H1 (cell line): ENCODE measurements at regions not wholly inside any gene's neighbourhood (a gene's known extent, or its start where the extent isn't known, plus 50 kb on each side); places are given as distances from the start of the nearest gene placed in this dataset.

Experiments used
- CTCF ChIA-PET: fragments of 300-600 bp; sonication (Branson Sonifier 250); formaldehyde crosslinking; loops from one replicate; lab custom pipeline; 2021; ENCODE audit not compliant: partially characterized antibody; lab: Charles Lee
- POLR2A ChIA-PET: fragments of 300-600 bp; sonication (Branson Sonifier 250); formaldehyde crosslinking; loops from one replicate; lab custom pipeline; 2021; ENCODE audit warnings: inconsistent platforms; ENCODE audit not compliant: partially characterized antibody; lab: Charles Lee
- DNase-seq, 2 experiments: peaks; one replicate each; pipeline versions ENCODE4 v3.0.0 to v3.0.0-alpha.2; 2010 to 2022; ENCODE audit warnings: low spot score in 2 of 2, low read depth in 1 of 2, mixed read lengths in 1 of 2
- FAIRE-seq: peaks from 2 replicates; lab custom pipeline; 2011; peaks lifted over from hg19 to GRCh38; lab: Jason Lieb, UNC
- H2AFZ ChIP-seq: 2 replicates; pipeline ENCODE4 v1.8.1; 2012; ENCODE audit warnings: low read length, inconsistent platforms
- H2AK5ac ChIP-seq: 2 replicates; pipeline ENCODE4 v1.6.1; 2013; ENCODE audit warnings: low read depth, low read length
- H2BK120ac ChIP-seq: replicated peaks from 2 replicates; pipeline ENCODE3; 2013; ENCODE audit warnings: low read depth, low read length, inconsistent platforms
- H2BK12ac ChIP-seq: 2 replicates; pipeline ENCODE4 v1.6.1; 2013; ENCODE audit warnings: low read depth, low read length
- H2BK15ac ChIP-seq: 2 replicates; pipeline ENCODE4 v1.6.1; 2013; ENCODE audit warnings: low read length
- H2BK20ac ChIP-seq: 2 replicates; pipeline ENCODE4 v1.6.1; 2013; ENCODE audit warnings: low read length
- H2BK5ac ChIP-seq: 2 replicates; pipeline ENCODE4 v1.6.1; 2013; ENCODE audit warnings: low read depth, low read length
- H3K14ac ChIP-seq: 2 replicates; pipeline ENCODE4 v1.6.1; 2013; ENCODE audit warnings: inconsistent platforms; ENCODE audit not compliant: insufficient read length
- H3K18ac ChIP-seq: 2 replicates; pipeline ENCODE4 v1.6.1; 2013; ENCODE audit warnings: low read length; ENCODE audit errors: extremely low read depth
- H3K23ac ChIP-seq: 2 replicates; pipeline ENCODE4 v1.6.1; 2013; ENCODE audit warnings: inconsistent platforms; ENCODE audit not compliant: insufficient read length
- H3K23me2 ChIP-seq: 2 replicates; pipeline ENCODE4 v1.6.1; 2013; ENCODE audit warnings: low read depth, low read length
- H3K27ac ChIP-seq: 2 replicates; pipeline ENCODE4 v1.6.1; 2011; ENCODE audit warnings: low read depth, low read length, inconsistent platforms
- H3K27me3 ChIP-seq, 4 experiments: replicated peaks in 1 of 4; 1 replicate in 1 of 4; 2 replicates in 3 of 4; pipeline versions ENCODE4 v1.6.1 to v1.8.1; 2011 to 2013; ENCODE audit warnings: low read length in 3 of 4, mild to moderate bottlenecking in 3 of 4, inconsistent platforms in 2 of 4, mixed read lengths in 2 of 4, moderate library complexity in 1 of 4; ENCODE audit not compliant: control insufficient read depth in 3 of 4, insufficient read depth in 3 of 4; ENCODE audit errors: extremely low read depth in 1 of 4
- H3K36me3 ChIP-seq, 4 experiments: 2 replicates each; pipeline versions ENCODE4 v1.6.1 to v1.8.1; 2011 to 2013; ENCODE audit warnings: mild to moderate bottlenecking in 4 of 4, low read length in 3 of 4, moderate library complexity in 2 of 4, control low read depth in 1 of 4, inconsistent platforms in 1 of 4; ENCODE audit not compliant: insufficient read depth in 4 of 4, control insufficient read depth in 2 of 4
- H3K4ac ChIP-seq: replicated peaks from 2 replicates; pipeline ENCODE3; 2013; ENCODE audit warnings: low read length, low read depth, mixed read lengths, inconsistent platforms; ENCODE audit not compliant: insufficient read length
- H3K4me1 ChIP-seq, 4 experiments: replicated peaks in 1 of 4; 1 replicate in 1 of 4; 2 replicates in 3 of 4; pipeline versions ENCODE4 v1.6.1 to v1.8.1; 2011 to 2013; ENCODE audit warnings: low read length in 3 of 4, inconsistent platforms in 2 of 4, mixed read lengths in 1 of 4; ENCODE audit not compliant: insufficient read depth in 4 of 4, control insufficient read depth in 3 of 4
- H3K4me2 ChIP-seq, 2 experiments: 2 replicates each; pipeline versions ENCODE4 v1.6.1 to v1.8.1; 2011 to 2013; ENCODE audit warnings: low read depth in 2 of 2, low read length in 2 of 2, control low read depth in 1 of 2, inconsistent platforms in 1 of 2, mild to moderate bottlenecking in 1 of 2; ENCODE audit not compliant: insufficient read depth in 1 of 2
- H3K4me3 ChIP-seq, 4 experiments: fragments of 200-600, 300-600 bp in 1 of 4; sonication (generic), shearing (Covaris generic), sonication (Bioruptor Twin) in 1 of 4; 2 replicates each; pipeline versions ENCODE4 v1.5.1 to v1.8.1; 2011 to 2016; ENCODE audit warnings: low read length in 4 of 4, low read depth in 3 of 4, control low read depth in 2 of 4, inconsistent platforms in 2 of 4, mild to moderate bottlenecking in 2 of 4, mixed read lengths in 1 of 4, moderate library complexity in 1 of 4; ENCODE audit not compliant: insufficient read depth in 2 of 4; ENCODE audit errors: extremely low read depth in 1 of 4
- H3K56ac ChIP-seq: replicated peaks from 2 replicates; pipeline ENCODE3; 2013; ENCODE audit warnings: low read depth, mild to moderate bottlenecking, mixed read lengths, low read length, inconsistent platforms; ENCODE audit not compliant: insufficient read length
- H3K79me1 ChIP-seq: 2 replicates; pipeline ENCODE4 v1.6.1; 2013; ENCODE audit warnings: low read depth, low read length, control low read depth
- H3K79me2 ChIP-seq, 2 experiments: 2 replicates each; pipeline versions ENCODE4 v1.6.1 to v1.8.1; 2012 to 2013; ENCODE audit warnings: low read length in 2 of 2, mild to moderate bottlenecking in 2 of 2, inconsistent platforms in 1 of 2; ENCODE audit not compliant: insufficient read depth in 2 of 2, control insufficient read depth in 1 of 2
- H3K9ac ChIP-seq, 4 experiments: replicated peaks in 1 of 4; 1 replicate in 1 of 4; 2 replicates in 3 of 4; pipeline versions ENCODE4 v1.6.1 to v1.8.1; 2011 to 2013; ENCODE audit warnings: low read depth in 3 of 4, low read length in 3 of 4, control low read depth in 2 of 4, mild to moderate bottlenecking in 2 of 4, moderate library complexity in 2 of 4, inconsistent platforms in 1 of 4; ENCODE audit errors: extremely low read depth in 1 of 4
- H3K9me3 ChIP-seq, 2 experiments: 2 replicates each; pipeline versions ENCODE4 v1.6.1 to v1.8.1; 2012 to 2013; ENCODE audit warnings: mild to moderate bottlenecking in 2 of 2, moderate library complexity in 2 of 2, control low read depth in 1 of 2, inconsistent platforms in 1 of 2, low read depth in 1 of 2, low read length in 1 of 2, mixed read lengths in 1 of 2; ENCODE audit not compliant: insufficient read depth in 2 of 2
- H4K20me1 ChIP-seq, 2 experiments: replicated peaks in 1 of 2; 2 replicates each; pipeline versions ENCODE3 to v1.8.1; 2011 to 2013; ENCODE audit warnings: inconsistent platforms in 2 of 2, low read length in 2 of 2, mild to moderate bottlenecking in 1 of 2; ENCODE audit not compliant: insufficient read depth in 2 of 2, control insufficient read depth in 1 of 2
- H4K5ac ChIP-seq: 2 replicates; pipeline ENCODE4 v1.6.1; 2013; ENCODE audit warnings: low read length, low read depth, mixed read lengths, inconsistent platforms; ENCODE audit not compliant: insufficient read length
- H4K8ac ChIP-seq: 2 replicates; pipeline ENCODE4 v1.8.0; 2013; ENCODE audit warnings: mild to moderate bottlenecking, moderate library complexity, low read length, inconsistent platforms; ENCODE audit not compliant: insufficient read depth; ENCODE audit errors: extremely low read depth
- H4K91ac ChIP-seq: replicated peaks from 2 replicates; pipeline ENCODE3; 2013; ENCODE audit warnings: low read length, mixed read lengths, inconsistent platforms; ENCODE audit not compliant: insufficient read length
- CTBP2 ChIP-seq: IDR thresholded peaks from 2 replicates; pipeline ENCODE4 v1.7.0; 2011; ENCODE audit warnings: borderline replicate concordance, mild to moderate bottlenecking, moderate library complexity, mixed read lengths, low read length; ENCODE audit not compliant: insufficient read depth, insufficient read length
- NRF1 ChIP-seq: IDR thresholded peaks from 2 replicates; pipeline ENCODE4 v1.6.1; 2011; ENCODE audit warnings: mild to moderate bottlenecking, low read depth, low read length, improper control_type of control experiment
- POU5F1 ChIP-seq: IDR thresholded peaks from 2 replicates; pipeline ENCODE4 v1.6.1; 2011; ENCODE audit warnings: low read depth, mild to moderate bottlenecking, low read length, moderate library complexity
- ZNF274 ChIP-seq: IDR thresholded peaks from 2 replicates; pipeline ENCODE4 v1.7.0; 2012; ENCODE audit warnings: low read length, borderline replicate concordance; ENCODE audit errors: extremely low read depth
- WGBS, 2 experiments: shearing (Covaris generic) in 1 of 2; methylation state at CpG; one replicate each; pipeline versions ENCODE4 v1.1.6 to v1.1.7; 2013 to 2015; ENCODE audit warnings: low lambda C conversion rate in 2 of 2, mixed read lengths in 2 of 2, inconsistent platforms in 1 of 2, low coverage in 1 of 2, missing lambda C conversion rate in 1 of 2; ENCODE audit not compliant: insufficient replicate concordance in 2 of 2, insufficient coverage in 1 of 2, insufficient read length in 1 of 2; ENCODE audit errors: extremely low coverage in 1 of 2, missing lambda C conversion rate in 1 of 2; 5-methylcytosine and 5-hydroxymethylcytosine counted together

DNA sequence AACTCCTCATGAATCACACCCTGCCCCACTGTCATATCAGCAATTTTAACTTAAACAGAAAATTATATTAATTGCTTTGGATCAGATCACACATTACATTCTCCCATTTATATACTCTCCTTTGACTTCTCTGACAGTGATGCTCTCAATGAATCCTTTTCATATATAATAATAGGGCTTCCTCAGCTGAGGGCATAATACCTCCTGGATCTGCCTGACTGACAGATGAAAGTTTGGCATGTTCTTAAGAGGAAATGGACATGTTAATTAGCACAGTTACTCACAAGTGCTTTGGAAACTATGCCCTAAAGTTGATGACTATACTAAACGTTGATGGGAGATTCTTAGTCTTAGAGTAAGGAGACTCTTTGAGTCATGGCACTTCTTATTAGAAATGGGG is 478.2 kb upstream of the LRRN3 start:
- no peak overlapping the region for H3K14ac ChIP-seq
- H3K9me3 ChIP-seq: no peaks in the 10 kb centered on the region
- no peaks in the 10 kb centered on the region for H3K4me1 ChIP-seq
- no peak overlapping the region for H2AFZ ChIP-seq
- H3K27me3 ChIP-seq: no peaks in the 10 kb centered on the region; a peak in 1 of 7 replicates
- TF ChIP-seq ZNF274 (no peak), CTBP2 (no peak), NRF1 (no peak), POU5F1 (no peak)
- H3K23me2 ChIP-seq: no peaks in the 10 kb centered on the region
- H2BK20ac ChIP-seq: no peak overlapping the region
- CTCF ChIA-PET: no interaction called here
- H3K4me3 ChIP-seq: no peak overlapping the region
- H3K23ac ChIP-seq: no peak overlapping the region
- no peaks in the 10 kb centered on the region for H3K36me3 ChIP-seq
- no peak overlapping the region for H3K18ac ChIP-seq
- no peaks in the 10 kb centered on the region for H4K20me1 ChIP-seq
- no peak overlapping the region for H3K56ac ChIP-seq
- DNase-seq (no peak), FAIRE-seq (no peak)
- no peak overlapping the region for H2AK5ac ChIP-seq
- H3K9ac ChIP-seq: no peak overlapping the region; a peak in 1 of 7 replicates
- H2BK15ac ChIP-seq: no peak overlapping the region
- H3K4ac ChIP-seq: no peak overlapping the region
- no peak overlapping the region for H2BK12ac ChIP-seq
- no peak overlapping the region for H4K91ac ChIP-seq
- H4K5ac ChIP-seq: no peak overlapping the region
- POLR2A ChIA-PET: no interaction called here
- H4K8ac ChIP-seq: no peak overlapping the region
- H3K79me1 ChIP-seq: no peaks in the 10 kb centered on the region
- H3K79me2 ChIP-seq: no peaks in the 10 kb centered on the region
- H3K27ac ChIP-seq: no peak overlapping the region
- H2BK120ac ChIP-seq: no peak overlapping the region
- no peak overlapping the region for H2BK5ac ChIP-seq
- WGBS, 2 experiments: 79% methylated on average over 1 of the region's 1 CpG; no CpG with 5 or more reads in 1 of the 2 experiments
- H3K4me2 ChIP-seq: no peak overlapping the region
